Nephron (organoid): ENCODE measurements at regions not wholly inside any gene's neighbourhood (a gene's known extent, or its start where the extent isn't known, plus 50 kb on each side); places are given as distances from the start of the nearest gene placed in this dataset.

Source experiments
- H3K27ac Mint-ChIP-seq, 3 experiments: 2 replicates each; pipeline ENCODE4 v1.8.0; 2020; ENCODE audit warnings: mixed read lengths in 3 of 3, mild to moderate bottlenecking in 2 of 3, moderate library complexity in 1 of 3
- H3K27me3 Mint-ChIP-seq: 2 replicates; pipeline ENCODE4 v1.8.0; 2021; ENCODE audit warnings: low read depth, mild to moderate bottlenecking, moderate library complexity, mixed read lengths
- H3K36me3 Mint-ChIP-seq: 2 replicates; pipeline ENCODE4 v1.8.0; 2020; ENCODE audit warnings: low read depth, mixed read lengths
- H3K4me1 Mint-ChIP-seq: 2 replicates; pipeline ENCODE4 v1.8.0; 2020; ENCODE audit warnings: mixed read lengths
- H3K4me3 Mint-ChIP-seq, 3 experiments: 2 replicates each; pipeline ENCODE4 v1.8.0; 2020; ENCODE audit warnings: mild to moderate bottlenecking in 3 of 3, mixed read lengths in 3 of 3, moderate library complexity in 2 of 3
- H3K9me3 Mint-ChIP-seq: 2 replicates; pipeline ENCODE4 v1.8.0; 2020; ENCODE audit warnings: mixed read lengths
- CTCF ChIP-seq, 3 experiments: fragments of 200-600 bp; sonication (generic); IDR thresholded peaks; one replicate each; pipeline ENCODE4 v1.5.0; 2021; ENCODE audit warnings: antibody characterized with exemption in 3 of 3; ENCODE audit not compliant: unreplicated experiment in 3 of 3

GRCh38 chr9:129404621-129405020 is 216.3 kb downstream of the C9orf50 start:
- Mint-ChIP-seq H3K4me1 (peaks cover 55% of the 10 kb centered on the region), H3K9me3 (no peaks in the 10 kb centered on the region), H3K4me3 (no peak overlapping the region), H3K36me3 (no peaks in the 10 kb centered on the region), H3K27me3 (peaks cover 7% of the 10 kb centered on the region), H3K27ac (peak overlapping the region in 2 of 3 experiments; percentile 89 to 96)
- TF ChIP-seq CTCF (IDR thresholded peaks at IDR 0.05; ENCODE audit: unreplicated experiment in 3 of 3) = no peak

- Mint-ChIP-seq H3K27ac (peak overlapping the region; percentile 75 to 96 (median 94)), H3K9me3 (no peaks in the 10 kb centered on the region), H3K36me3 (no peaks in the 10 kb centered on the region), H3K27me3 (peaks cover 7% of the 10 kb centered on the region), H3K4me1 (peaks cover 57% of the 10 kb centered on the region), H3K4me3 (peak overlapping the region in 2 of 3 experiments; percentile 48 to 53)
- TF ChIP-seq CTCF (IDR thresholded peaks at IDR 0.05; ENCODE audit: unreplicated experiment in 3 of 3) = no peak
These were observed 216.9 kb downstream of the C9orf50 start for GRCh38 chr9:129403779-129404620.

GRCh38 chr9:129402931-129403778 is 217.7 kb downstream of the C9orf50 start:
- Mint-ChIP-seq H3K36me3 (no peaks in the 10 kb centered on the region), H3K9me3 (no peaks in the 10 kb centered on the region), H3K27ac (peak overlapping the region; percentile 91 to 98 (median 96)), H3K27me3 (peaks cover 7% of the 10 kb centered on the region), H3K4me1 (peaks cover 49% of the 10 kb centered on the region), H3K4me3 (peak overlapping the region in 1 of 3 experiments; percentile 41)
- TF ChIP-seq CTCF (IDR thresholded peaks at IDR 0.05; ENCODE audit: unreplicated experiment in 3 of 3) = no peak

GRCh38 chr9:129402371-129402739 is 218.5 kb downstream of the C9orf50 start:
- Mint-ChIP-seq H3K4me1 (peaks cover 43% of the 10 kb centered on the region), H3K27me3 (peaks cover 7% of the 10 kb centered on the region), H3K36me3 (no peaks in the 10 kb centered on the region), H3K27ac (peak overlapping the region; percentile 91 to 98 (median 96)), H3K9me3 (no peaks in the 10 kb centered on the region), H3K4me3 (peak overlapping the region; percentile 11 to 68 (median 27))
- TF ChIP-seq CTCF (IDR thresholded peaks at IDR 0.05; ENCODE audit: unreplicated experiment in 3 of 3) = no peak

GRCh38 chr9:129401623-129402370 is 219.1 kb downstream of the C9orf50 start:
- Mint-ChIP-seq H3K27ac (peak overlapping the region; percentile 91 to 98 (median 96)), H3K27me3 (peaks cover 7% of the 10 kb centered on the region), H3K36me3 (no peaks in the 10 kb centered on the region), H3K4me1 (peaks cover 37% of the 10 kb centered on the region), H3K9me3 (no peaks in the 10 kb centered on the region), H3K4me3 (peak overlapping the region in 1 of 3 experiments; percentile 27)
- no peak for TF ChIP-seq CTCF (IDR thresholded peaks at IDR 0.05; ENCODE audit: unreplicated experiment in 3 of 3)
